Transverse colon (tissue), 4 donors: ENCODE measurements at regions not wholly inside any gene's neighbourhood (a gene's known extent, or its start where the extent isn't known, plus 50 kb on each side); places are given as distances from the start of the nearest gene placed in this dataset.

Experiments
- DNase-seq: peaks from one replicate; pipeline ENCODE4 v3.0.0-alpha.2; 2019
- H3K27ac ChIP-seq, 4 donors: fragments of 200-600 bp; sonication (generic); 2 replicates each; pipeline ENCODE4 v1.5.1; 2016 to 2018; ENCODE audit warnings: inconsistent platforms in 4 of 4
- H3K27me3 ChIP-seq: fragments of 200-600 bp; sonication (generic); 2 replicates; pipeline ENCODE4 v1.5.1; 2017; ENCODE audit warnings: inconsistent platforms
- H3K36me3 ChIP-seq, 4 donors: fragments of 200-600 bp; sonication (generic); 2 replicates each; pipeline ENCODE4 v1.5.1; 2017 to 2019; ENCODE audit warnings: inconsistent platforms in 4 of 4
- H3K4me1 ChIP-seq, 4 donors: fragments of 200-600 bp; sonication (generic); 2 replicates each; pipeline ENCODE4 v1.5.1; 2017 to 2020; ENCODE audit warnings: inconsistent platforms in 4 of 4
- H3K4me3 ChIP-seq, 4 donors: fragments of 200-600 bp; sonication (generic); 1 replicate in 1 of 4; 2 replicates in 3 of 4; pipeline versions ENCODE4 v1.5.1 to v1.6.1; 2017 to 2019; ENCODE audit warnings: inconsistent platforms in 4 of 4
- H3K9me3 ChIP-seq, 2 donors: fragments of 200-600 bp; sonication (generic); 2 replicates each; pipeline ENCODE4 v1.5.1; 2017 to 2019; ENCODE audit warnings: inconsistent platforms in 2 of 2
- EP300 ChIP-seq: sonication (generic); formaldehyde crosslinking; IDR thresholded peaks from one replicate; pipeline ENCODE4 v1.6.1; 2017; ENCODE audit warnings: antibody characterized with exemption, low read depth
- POLR2A ChIP-seq: fragments of 450-650 bp; IDR thresholded peaks from one replicate; pipeline ENCODE4 v1.6.1; 2016; ENCODE audit warnings: antibody characterized with exemption, mild to moderate bottlenecking, moderate library complexity
- POLR2AphosphoS5 ChIP-seq, 3 donors: sonication (generic); formaldehyde crosslinking; IDR thresholded peaks; one replicate each; pipeline ENCODE4 v1.6.1; 2016; ENCODE audit warnings: antibody characterized with exemption in 3 of 3
- WGBS, 2 donors: methylation state at CpG; one replicate each; pipeline ENCODE4 v1.1.5; 2018; ENCODE audit warnings: low coverage in 1 of 2; 5-methylcytosine and 5-hydroxymethylcytosine counted together
- in situ Hi-C, 4 donors: fragments of 200-750 bp; cut with MboI; loops; one replicate each; pipeline versions ENCODE4 v1.15.0 to v1.15.1; 2017; ENCODE audit warnings: low sequenced_read_pairs in 3 of 4, low pct_ligation_motif_present in 1 of 4, low pct_unique_long_range_greater_than_20kb in 1 of 4
- intact Hi-C: fragments of 100-400 bp; cut with DNase I; formaldehyde crosslinking; loops from one replicate; pipeline ENCODE4 v1.15.1; 2023; ENCODE audit warnings: low total_unique reads
- TF ChIP-seq, protein P1 (sequence below), 5 experiments: fragments of 200-600 bp in 3 of 5; fragments of 450-650 bp in 2 of 5; sonication (generic) in 3 of 5; IDR thresholded peaks; 1 replicate in 2 of 5; 2 replicates in 3 of 5; pipeline ENCODE4 v1.5.1; 2016 to 2017; ENCODE audit warnings: antibody characterized with exemption in 5 of 5, inconsistent platforms in 3 of 5, mild to moderate bottlenecking in 2 of 5, moderate library complexity in 1 of 5

DNA sequence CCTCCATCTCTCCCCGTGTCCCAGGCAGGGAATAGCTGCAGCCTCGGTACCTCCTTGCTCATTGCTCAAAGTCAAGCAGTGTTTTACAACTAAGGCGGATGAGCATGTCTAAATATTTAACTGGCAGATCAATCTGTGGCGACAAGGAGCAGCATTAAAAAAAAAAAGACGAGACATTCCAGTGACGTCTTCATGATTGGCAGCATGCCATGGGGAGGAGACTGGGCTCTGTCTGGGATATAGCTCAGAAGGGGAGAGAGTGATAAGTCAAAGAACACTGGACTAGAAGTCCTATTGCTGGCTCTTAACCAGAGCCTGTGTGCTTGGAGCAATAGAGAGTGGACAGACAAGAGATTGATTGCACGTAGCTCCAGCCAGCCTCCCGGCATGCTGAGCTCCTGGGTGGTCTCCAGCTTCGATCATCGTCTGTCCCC, 287.5 kb upstream of the PODXL start:
- intact Hi-C loops, result no loop called here
- in situ Hi-C loops, result no loop called here
- Histone ChIP-seq H3K27ac (no peak overlapping the region), H3K4me1 (peaks cover 0 to 11% (median 4%) of the 10 kb centered on the region in 4 donors), H3K4me3 (no peak overlapping the region), H3K9me3 (no peaks in the 10 kb centered on the region), H3K36me3 (no peaks in the 10 kb centered on the region), H3K27me3 (no peaks in the 10 kb centered on the region)
- WGBS, 2 donors, result 8 to 19% methylated on average over 4 to 10 of the region's 10 CpGs
- TF ChIP-seq POLR2AphosphoS5 (IDR thresholded peaks at IDR 0.05), result peak in 2 of 3 donors; percentile 16 to 62
- no peak for TF ChIP-seq POLR2A
- TF ChIP-seq, protein P1, sequence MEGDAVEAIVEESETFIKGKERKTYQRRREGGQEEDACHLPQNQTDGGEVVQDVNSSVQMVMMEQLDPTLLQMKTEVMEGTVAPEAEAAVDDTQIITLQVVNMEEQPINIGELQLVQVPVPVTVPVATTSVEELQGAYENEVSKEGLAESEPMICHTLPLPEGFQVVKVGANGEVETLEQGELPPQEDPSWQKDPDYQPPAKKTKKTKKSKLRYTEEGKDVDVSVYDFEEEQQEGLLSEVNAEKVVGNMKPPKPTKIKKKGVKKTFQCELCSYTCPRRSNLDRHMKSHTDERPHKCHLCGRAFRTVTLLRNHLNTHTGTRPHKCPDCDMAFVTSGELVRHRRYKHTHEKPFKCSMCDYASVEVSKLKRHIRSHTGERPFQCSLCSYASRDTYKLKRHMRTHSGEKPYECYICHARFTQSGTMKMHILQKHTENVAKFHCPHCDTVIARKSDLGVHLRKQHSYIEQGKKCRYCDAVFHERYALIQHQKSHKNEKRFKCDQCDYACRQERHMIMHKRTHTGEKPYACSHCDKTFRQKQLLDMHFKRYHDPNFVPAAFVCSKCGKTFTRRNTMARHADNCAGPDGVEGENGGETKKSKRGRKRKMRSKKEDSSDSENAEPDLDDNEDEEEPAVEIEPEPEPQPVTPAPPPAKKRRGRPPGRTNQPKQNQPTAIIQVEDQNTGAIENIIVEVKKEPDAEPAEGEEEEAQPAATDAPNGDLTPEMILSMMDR (IDR thresholded peaks at IDR 0.05), result no peak
- TF ChIP-seq EP300, result no peak
- DNase-seq, result peak; percentile 19

DNA sequence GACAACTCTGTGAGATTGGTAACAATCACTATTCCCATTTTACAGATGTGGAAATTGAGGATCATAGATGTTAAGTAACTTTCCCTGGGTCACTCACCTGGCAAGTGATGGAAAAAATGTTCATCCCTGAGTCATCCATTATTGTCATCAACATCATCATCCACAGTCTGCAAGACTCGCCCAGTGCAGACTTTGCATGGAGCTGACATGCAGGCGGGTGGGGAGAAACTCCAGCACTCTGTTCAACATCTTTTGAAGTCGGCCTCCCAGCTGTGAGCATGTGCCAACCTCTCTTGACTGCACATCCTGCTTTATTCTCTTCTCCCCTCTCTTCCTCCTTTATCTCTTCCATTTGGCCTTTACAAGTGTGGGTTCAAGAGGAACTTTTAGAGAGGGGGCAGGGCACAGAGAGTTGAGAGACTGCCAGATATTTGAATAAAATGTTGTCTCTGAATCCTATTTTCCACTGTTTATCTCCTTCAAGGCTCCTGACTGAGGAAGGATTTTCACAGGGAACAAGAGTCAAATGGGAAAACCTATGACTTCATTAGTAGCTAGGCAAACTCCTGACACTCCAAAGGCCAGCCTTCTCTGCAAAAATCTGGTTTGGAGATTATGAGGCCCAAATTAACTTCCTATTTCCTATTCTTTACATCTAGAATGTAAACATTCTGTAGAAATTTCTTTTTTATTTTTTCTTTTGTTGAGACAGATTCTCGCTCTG, 283.7 kb upstream of the PODXL start:
- Histone ChIP-seq H3K36me3 (no peaks in the 10 kb centered on the region), H3K9me3 (no peaks in the 10 kb centered on the region), H3K27me3 (no peaks in the 10 kb centered on the region), H3K27ac (no peak overlapping the region), H3K4me3 (no peak overlapping the region), H3K4me1 (peaks cover 0 to 11% (median 4%) of the 10 kb centered on the region in 4 donors)
- 57 to 82% methylated on average over 2 to 4 of the region's 4 CpGs for WGBS, 2 donors
- no peak for DNase-seq
- in situ Hi-C loops (no loop called here), intact Hi-C loops (no loop called here)
- no peak for TF ChIP-seq EP300
- TF ChIP-seq POLR2AphosphoS5 (IDR thresholded peaks at IDR 0.05), result no peak
- no peak for TF ChIP-seq POLR2A
- TF ChIP-seq, protein P1 (IDR thresholded peaks at IDR 0.05), result no peak

DNA sequence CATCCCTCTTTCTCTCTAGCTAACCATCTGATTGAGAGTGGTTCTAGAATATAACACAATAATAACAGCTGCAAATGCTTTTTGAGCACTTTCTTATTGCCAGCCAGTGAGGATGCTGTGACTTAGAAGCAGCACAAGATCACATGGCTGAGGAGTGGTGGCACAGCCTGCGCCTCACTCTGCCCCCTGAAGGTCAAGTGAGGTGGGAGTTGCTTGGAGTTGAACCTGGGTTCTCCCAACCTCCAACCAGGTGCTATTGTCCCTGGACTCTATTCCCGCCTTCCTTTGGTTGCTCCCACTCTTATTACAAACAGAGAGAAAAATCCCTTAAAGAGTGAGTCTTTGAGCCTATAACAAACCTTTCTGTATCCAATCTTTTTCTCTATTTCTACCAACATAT, 280.3 kb upstream of the PODXL start:
- no peak for DNase-seq
- H3K4me3 ChIP-seq, result no peak overlapping the region
- 46 to 75% methylated on average over 1 to 2 of the region's 2 CpGs for WGBS, 2 donors
- H3K4me1 ChIP-seq, result no peaks in the 10 kb centered on the region
- H3K36me3 ChIP-seq, result no peaks in the 10 kb centered on the region
- no peaks in the 10 kb centered on the region for H3K27me3 ChIP-seq
- intact Hi-C loops (no loop called here), in situ Hi-C loops (no loop called here)
- H3K27ac ChIP-seq, result no peak overlapping the region
- TF ChIP-seq, protein P1 (IDR thresholded peaks at IDR 0.05), result no peak
- TF ChIP-seq POLR2A (no peak), EP300 (no peak)
- H3K9me3 ChIP-seq, result no peaks in the 10 kb centered on the region

DNA sequence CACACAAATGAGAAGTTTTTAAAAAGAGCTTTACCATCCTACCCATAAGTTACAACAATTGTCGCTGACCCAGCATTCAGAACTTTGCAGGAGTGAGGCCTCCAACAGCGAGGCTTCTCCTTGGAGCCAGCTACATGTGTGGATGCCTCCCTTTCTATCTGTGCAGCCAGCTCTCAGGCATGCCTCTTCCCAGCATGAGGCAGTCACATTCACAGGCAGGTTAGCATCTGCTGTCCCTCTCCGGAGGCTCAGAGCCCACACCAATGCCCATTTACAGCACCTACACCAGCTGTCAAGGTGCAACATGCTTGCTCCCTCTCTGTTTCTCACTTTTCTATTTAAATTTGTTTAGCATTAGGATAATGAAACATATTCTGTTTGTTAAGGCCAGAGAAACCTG, 278.7 kb upstream of the PODXL start:
- H3K9me3 ChIP-seq, result no peaks in the 10 kb centered on the region
- H3K27ac ChIP-seq, result no peak overlapping the region
- TF ChIP-seq POLR2A (no peak), EP300 (no peak)
- WGBS, 2 donors, result 82 to 83% methylated on average over 1 to 3 of the region's 3 CpGs
- intact Hi-C loops (no loop called here), in situ Hi-C loops (no loop called here)
- H3K36me3 ChIP-seq, result no peaks in the 10 kb centered on the region
- H3K4me3 ChIP-seq, result no peak overlapping the region
- DNase-seq, result no peak
- peaks cover under 1% of the 10 kb centered on the region for H3K27me3 ChIP-seq
- H3K4me1 ChIP-seq, result no peaks in the 10 kb centered on the region

DNA sequence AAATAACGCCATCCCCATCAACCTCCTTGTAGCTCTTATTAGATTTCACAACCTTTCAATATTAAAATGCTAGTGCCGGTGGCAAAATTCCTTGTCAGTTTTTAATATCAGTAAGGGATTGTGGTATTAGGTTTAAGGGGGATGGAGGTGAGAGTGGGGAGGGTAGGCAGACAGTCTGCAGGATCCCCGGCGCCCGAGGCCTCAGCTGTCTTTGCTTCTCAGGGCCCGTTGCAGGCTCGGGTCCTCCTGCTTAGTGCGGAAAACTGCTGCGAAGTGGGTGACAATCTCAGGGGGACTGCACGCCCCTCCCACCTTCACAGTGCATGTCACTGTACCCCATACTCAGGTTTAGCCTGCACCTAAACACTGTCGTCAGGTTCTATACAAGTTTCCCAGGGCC, 274.3 kb upstream of the PODXL start:
- no peaks in the 10 kb centered on the region for H3K36me3 ChIP-seq
- H3K4me1 ChIP-seq, result no peaks in the 10 kb centered on the region
- WGBS, 2 donors, result 72 to 75% methylated on average over 2 to 11 of the region's 11 CpGs
- TF ChIP-seq EP300, result no peak
- no peak for TF ChIP-seq POLR2AphosphoS5 (IDR thresholded peaks at IDR 0.05)
- TF ChIP-seq, protein P1 (IDR thresholded peaks at IDR 0.05), result no peak
- no peak for TF ChIP-seq POLR2A
- H3K27me3 ChIP-seq, result peaks cover 10% of the 10 kb centered on the region
- no peak for DNase-seq
- H3K27ac ChIP-seq, result no peak overlapping the region
- no peaks in the 10 kb centered on the region for H3K9me3 ChIP-seq
- intact Hi-C loops, result no loop called here
- no peak overlapping the region for H3K4me3 ChIP-seq
- in situ Hi-C loops, result no loop called here
